ENCODE measurements at regions not wholly inside any gene's neighbourhood (a gene's known extent, or its start where the extent isn't known, plus 50 kb on each side); places are given as distances from the start of the nearest gene placed in this dataset.

DNA sequence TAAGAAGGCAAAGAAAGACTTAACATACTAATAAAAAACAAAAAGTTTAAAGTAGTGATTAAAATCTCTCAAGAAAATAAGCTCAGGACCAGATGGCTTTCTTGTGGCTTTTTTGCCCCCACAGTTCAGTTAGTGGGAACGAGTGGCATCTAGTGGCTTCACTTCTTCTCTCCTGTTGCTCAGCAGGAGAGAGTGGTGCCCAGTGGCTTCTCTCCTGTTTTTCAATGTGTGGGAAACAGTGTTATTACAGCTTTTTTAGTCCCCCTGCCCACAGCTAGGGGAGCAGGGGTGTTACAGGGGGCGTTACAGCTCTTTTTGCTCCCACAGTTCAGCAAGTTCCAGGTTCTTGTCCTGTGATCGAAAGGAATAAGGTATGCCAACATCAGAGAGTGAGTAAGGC is 135.2 kb downstream of the RERGL start:
- no peaks in the 10 kb centered on the region for H3K27me3 ChIP-seq (ENCODE audit: control insufficient read depth in 2 of 2, insufficient read depth in 2 of 2, low read length in 2 of 2)
- H3K36me3 ChIP-seq (replicated peaks in 1 of 2; ENCODE audit: control insufficient read depth in 1 of 2, insufficient read depth in 2 of 2, low read length in 2 of 2): no peaks in the 10 kb centered on the region
- peaks cover 4 to 11% of the 10 kb centered on the region in 2 donors for H3K9me3 ChIP-seq (replicated peaks in 1 of 2; ENCODE audit: control insufficient read depth in 1 of 2, insufficient read depth in 1 of 2, low read length in 2 of 2)
- Mint-ChIP-seq H3K4me3 (no peak overlapping the region), H3K27ac (no peak overlapping the region), H3K27me3 (ENCODE audit: low read depth in 3 of 3) (peaks cover 0 to 1% (median 0%) of the 10 kb centered on the region in 3 donors), H3K36me3 (no peaks in the 10 kb centered on the region), H3K4me1 (no peaks in the 10 kb centered on the region), H3K9me3 (peaks cover 0 to 9% (median 3%) of the 10 kb centered on the region in 7 donors)
- WGBS (ENCODE audit: insufficient coverage): no CpG with 5 or more reads among the region's 3 CpGs
- H4K20me1 ChIP-seq (ENCODE audit: insufficient read depth, low read length): no peaks in the 10 kb centered on the region
- H3K4me3 ChIP-seq (replicated peaks in 1 of 3; ENCODE audit: low read depth in 2 of 3, low read length in 3 of 3): no peak overlapping the region
- H3K79me2 ChIP-seq (ENCODE audit: insufficient read depth, low read length): no peaks in the 10 kb centered on the region
- no peak overlapping the region for H3K27ac ChIP-seq (ENCODE audit: low read depth in 1 of 2, low read length in 2 of 2)
- no peak overlapping the region for H2AFZ ChIP-seq (ENCODE audit: insufficient read depth, low read depth, low read length, poor library complexity, severe bottlenecking)
- DNase-seq: no peak
- no peak overlapping the region for H3K9ac ChIP-seq (ENCODE audit: insufficient read depth, low read length, poor library complexity, severe bottlenecking)
- TF ChIP-seq, protein P1, sequence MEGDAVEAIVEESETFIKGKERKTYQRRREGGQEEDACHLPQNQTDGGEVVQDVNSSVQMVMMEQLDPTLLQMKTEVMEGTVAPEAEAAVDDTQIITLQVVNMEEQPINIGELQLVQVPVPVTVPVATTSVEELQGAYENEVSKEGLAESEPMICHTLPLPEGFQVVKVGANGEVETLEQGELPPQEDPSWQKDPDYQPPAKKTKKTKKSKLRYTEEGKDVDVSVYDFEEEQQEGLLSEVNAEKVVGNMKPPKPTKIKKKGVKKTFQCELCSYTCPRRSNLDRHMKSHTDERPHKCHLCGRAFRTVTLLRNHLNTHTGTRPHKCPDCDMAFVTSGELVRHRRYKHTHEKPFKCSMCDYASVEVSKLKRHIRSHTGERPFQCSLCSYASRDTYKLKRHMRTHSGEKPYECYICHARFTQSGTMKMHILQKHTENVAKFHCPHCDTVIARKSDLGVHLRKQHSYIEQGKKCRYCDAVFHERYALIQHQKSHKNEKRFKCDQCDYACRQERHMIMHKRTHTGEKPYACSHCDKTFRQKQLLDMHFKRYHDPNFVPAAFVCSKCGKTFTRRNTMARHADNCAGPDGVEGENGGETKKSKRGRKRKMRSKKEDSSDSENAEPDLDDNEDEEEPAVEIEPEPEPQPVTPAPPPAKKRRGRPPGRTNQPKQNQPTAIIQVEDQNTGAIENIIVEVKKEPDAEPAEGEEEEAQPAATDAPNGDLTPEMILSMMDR (IDR thresholded peaks at IDR 0.05): no peak
- intact Hi-C loops (cut with micrococcal nuclease): no loop called here
- H3K4me2 ChIP-seq (replicated peaks; ENCODE audit: extremely low read depth, low read length, poor library complexity, severe bottlenecking): no peak overlapping the region
- no peaks in the 10 kb centered on the region for H3K4me1 ChIP-seq (ENCODE audit: control insufficient read depth in 1 of 2, insufficient read depth in 2 of 2, low read length in 2 of 2)

DNA sequence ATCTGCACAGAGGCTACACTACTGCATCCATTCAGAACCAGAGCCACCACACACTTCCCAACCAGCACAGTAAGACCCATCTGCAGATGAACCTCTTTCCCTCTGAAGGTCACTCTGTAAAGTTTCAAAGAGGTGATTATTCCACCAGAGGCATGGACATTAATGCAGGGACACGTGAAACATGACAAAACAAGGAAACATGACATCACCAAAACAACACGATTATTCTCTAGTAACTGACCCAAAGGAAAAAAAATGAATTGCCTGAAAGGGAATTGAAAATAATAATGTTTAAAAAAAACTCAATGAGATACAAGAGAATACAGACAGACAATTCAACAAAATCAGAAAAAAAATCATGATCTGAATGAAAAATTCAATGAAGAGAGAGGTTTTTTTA is 139.1 kb downstream of the RERGL start:
- Mint-ChIP-seq H3K9me3 (peaks cover 3 to 13% (median 6%) of the 10 kb centered on the region in 7 donors), H3K27ac (no peak overlapping the region), H3K4me3 (no peak overlapping the region), H3K27me3 (ENCODE audit: low read depth in 3 of 3) (peaks cover 0 to 2% (median 1%) of the 10 kb centered on the region in 3 donors), H3K4me1 (no peaks in the 10 kb centered on the region), H3K36me3 (no peaks in the 10 kb centered on the region)
- DNase-seq: no peak
- no peaks in the 10 kb centered on the region for H3K79me2 ChIP-seq (ENCODE audit: insufficient read depth, low read length)
- TF ChIP-seq, protein P1 (IDR thresholded peaks at IDR 0.05): no peak
- H4K20me1 ChIP-seq (ENCODE audit: insufficient read depth, low read length): no peaks in the 10 kb centered on the region
- intact Hi-C loops (cut with micrococcal nuclease): no loop called here
- no peak overlapping the region for H3K27ac ChIP-seq (ENCODE audit: low read depth in 1 of 2, low read length in 2 of 2)
- no peak overlapping the region for H3K4me2 ChIP-seq (replicated peaks; ENCODE audit: extremely low read depth, low read length, poor library complexity, severe bottlenecking)
- H3K36me3 ChIP-seq (replicated peaks in 1 of 2; ENCODE audit: control insufficient read depth in 1 of 2, insufficient read depth in 2 of 2, low read length in 2 of 2): no peaks in the 10 kb centered on the region
- no CpG with 5 or more reads among the region's 2 CpGs for WGBS (ENCODE audit: insufficient coverage)
- H3K4me1 ChIP-seq (ENCODE audit: control insufficient read depth in 1 of 2, insufficient read depth in 2 of 2, low read length in 2 of 2): no peaks in the 10 kb centered on the region
- no peak overlapping the region for H3K9ac ChIP-seq (ENCODE audit: insufficient read depth, low read length, poor library complexity, severe bottlenecking)
- H3K9me3 ChIP-seq (replicated peaks in 1 of 2; ENCODE audit: control insufficient read depth in 1 of 2, insufficient read depth in 1 of 2, low read length in 2 of 2): peaks cover 4 to 18% of the 10 kb centered on the region in 2 donors
- H2AFZ ChIP-seq (ENCODE audit: insufficient read depth, low read depth, low read length, poor library complexity, severe bottlenecking): no peak overlapping the region
- H3K4me3 ChIP-seq (replicated peaks in 1 of 3; ENCODE audit: low read depth in 2 of 3, low read length in 3 of 3): no peak overlapping the region
- H3K27me3 ChIP-seq (ENCODE audit: control insufficient read depth in 2 of 2, insufficient read depth in 2 of 2, low read length in 2 of 2): no peaks in the 10 kb centered on the region

Measured in CD14-positive monocyte (primary cell).